ENCODE measurements at regions not wholly inside any gene's neighbourhood (a gene's known extent, or its start where the extent isn't known, plus 50 kb on each side); places are given as distances from the start of the nearest gene placed in this dataset.

DNA sequence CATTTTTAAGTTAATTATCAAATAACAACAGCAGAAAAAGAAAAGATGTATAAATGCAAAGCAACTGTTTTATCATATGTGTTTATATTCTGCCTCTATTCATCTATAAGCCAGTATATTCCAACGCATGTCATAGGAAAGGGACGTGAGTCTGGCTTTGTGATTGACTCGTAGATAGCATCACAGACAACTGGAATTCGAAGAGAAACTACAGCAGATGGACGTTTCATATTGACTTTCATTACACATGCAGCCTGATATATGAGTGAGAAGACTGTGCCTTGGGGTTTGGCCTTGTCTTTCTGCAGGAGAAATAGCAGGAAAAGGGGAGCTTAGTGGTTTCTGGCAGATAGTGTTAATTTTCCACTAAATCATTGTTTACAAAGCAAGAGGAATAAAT, 1111.9 kb downstream of the MAT2B start:
- TF ChIP-seq, protein P1, sequence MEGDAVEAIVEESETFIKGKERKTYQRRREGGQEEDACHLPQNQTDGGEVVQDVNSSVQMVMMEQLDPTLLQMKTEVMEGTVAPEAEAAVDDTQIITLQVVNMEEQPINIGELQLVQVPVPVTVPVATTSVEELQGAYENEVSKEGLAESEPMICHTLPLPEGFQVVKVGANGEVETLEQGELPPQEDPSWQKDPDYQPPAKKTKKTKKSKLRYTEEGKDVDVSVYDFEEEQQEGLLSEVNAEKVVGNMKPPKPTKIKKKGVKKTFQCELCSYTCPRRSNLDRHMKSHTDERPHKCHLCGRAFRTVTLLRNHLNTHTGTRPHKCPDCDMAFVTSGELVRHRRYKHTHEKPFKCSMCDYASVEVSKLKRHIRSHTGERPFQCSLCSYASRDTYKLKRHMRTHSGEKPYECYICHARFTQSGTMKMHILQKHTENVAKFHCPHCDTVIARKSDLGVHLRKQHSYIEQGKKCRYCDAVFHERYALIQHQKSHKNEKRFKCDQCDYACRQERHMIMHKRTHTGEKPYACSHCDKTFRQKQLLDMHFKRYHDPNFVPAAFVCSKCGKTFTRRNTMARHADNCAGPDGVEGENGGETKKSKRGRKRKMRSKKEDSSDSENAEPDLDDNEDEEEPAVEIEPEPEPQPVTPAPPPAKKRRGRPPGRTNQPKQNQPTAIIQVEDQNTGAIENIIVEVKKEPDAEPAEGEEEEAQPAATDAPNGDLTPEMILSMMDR (IDR thresholded peaks at IDR 0.05): no peak
- no peak for TF ChIP-seq POLR2A (IDR thresholded peaks at IDR 0.05)

Data from thyroid gland (tissue), 4 donors.